ENCODE measurements at regions not wholly inside any gene's neighbourhood (a gene's known extent, or its start where the extent isn't known, plus 50 kb on each side); places are given as distances from the start of the nearest gene placed in this dataset.

- intact Hi-C loops (cut with DNase I; ENCODE audit: low total_unique reads), result no loop called here
- Histone ChIP-seq H3K9me3 (no peaks in the 10 kb centered on the region), H3K27ac (no peak overlapping the region), H3K27me3 (no peaks in the 10 kb centered on the region), H3K36me3 (no peaks in the 10 kb centered on the region), H3K4me1 (peaks cover 0 to 4% (median 0%) of the 10 kb centered on the region in 4 donors), H3K4me3 (no peak overlapping the region)
- no peak for DNase-seq
- TF ChIP-seq CTCF (IDR thresholded peaks at IDR 0.05), result no peak
These were observed 126.5 kb upstream of the THBS1 start for GRCh38 chr15:39454189-39454986.

- no peak overlapping the region for H3K27ac ChIP-seq
- H3K9me3 ChIP-seq, result no peaks in the 10 kb centered on the region
- H3K4me1 ChIP-seq, result peaks cover 0 to 4% (median 0%) of the 10 kb centered on the region in 4 donors
- no peak for TF ChIP-seq CTCF (IDR thresholded peaks at IDR 0.05)
- no peaks in the 10 kb centered on the region for H3K27me3 ChIP-seq
- H3K36me3 ChIP-seq, result no peaks in the 10 kb centered on the region
- intact Hi-C loops (cut with DNase I; ENCODE audit: low total_unique reads), result no loop called here
- no peak overlapping the region for H3K4me3 ChIP-seq
- no peak for DNase-seq
These were observed 125.3 kb upstream of the THBS1 start for GRCh38 chr15:39455471-39455991.

- DNase-seq, result no peak
- Histone ChIP-seq H3K27me3 (no peaks in the 10 kb centered on the region), H3K4me3 (no peak overlapping the region), H3K27ac (no peak overlapping the region), H3K9me3 (no peaks in the 10 kb centered on the region), H3K36me3 (no peaks in the 10 kb centered on the region), H3K4me1 (peaks cover 0 to 3% (median 0%) of the 10 kb centered on the region in 4 donors)
- TF ChIP-seq CTCF (IDR thresholded peaks at IDR 0.05), result no peak
- intact Hi-C loops (cut with DNase I; ENCODE audit: low total_unique reads), result no loop called here
These were observed 124.7 kb upstream of the THBS1 start for GRCh38 chr15:39456159-39456558.

GRCh38 chr15:39456582-39457330 lies 124.1 kb upstream of the THBS1 start:
- Histone ChIP-seq H3K9me3 (no peaks in the 10 kb centered on the region), H3K36me3 (no peaks in the 10 kb centered on the region), H3K27me3 (no peaks in the 10 kb centered on the region), H3K27ac (no peak overlapping the region), H3K4me1 (peaks cover 0 to 5% (median 2%) of the 10 kb centered on the region in 4 donors), H3K4me3 (no peak overlapping the region)
- intact Hi-C loops (cut with DNase I; ENCODE audit: low total_unique reads), result no loop called here
- TF ChIP-seq CTCF (IDR thresholded peaks at IDR 0.05), result no peak
- DNase-seq, result no peak

- Histone ChIP-seq H3K27me3 (no peaks in the 10 kb centered on the region), H3K27ac (no peak overlapping the region), H3K36me3 (no peaks in the 10 kb centered on the region), H3K9me3 (no peaks in the 10 kb centered on the region), H3K4me1 (peaks cover 0 to 16% (median 5%) of the 10 kb centered on the region in 4 donors), H3K4me3 (no peak overlapping the region)
- no peak for DNase-seq
- intact Hi-C loops (cut with DNase I; ENCODE audit: low total_unique reads), result no loop called here
- TF ChIP-seq CTCF (IDR thresholded peaks at IDR 0.05), result no peak
These were observed 122.7 kb upstream of the THBS1 start for GRCh38 chr15:39458131-39458530.
